OCI-LY7 (cell line): ENCODE measurements at regions not wholly inside any gene's neighbourhood (a gene's known extent, or its start where the extent isn't known, plus 50 kb on each side); places are given as distances from the start of the nearest gene placed in this dataset.

Experiments used
- BruUV-seq: library from RNA; stranded (reverse); fragments of 400-500 nt; replicated peaks from 2 replicates; lab custom pipeline; 2021; lab: Mats Ljungman, UMichigan
- CTCF ChIA-PET: fragments of 300-600 bp; sonication (Branson Sonifier 250); formaldehyde crosslinking; loops from one replicate; lab custom pipeline; 2022; ENCODE audit warnings: antibody characterized with exemption; ENCODE audit not compliant: unreplicated experiment; lab: Charles Lee
- POLR2A ChIA-PET: fragments of 300-600 bp; sonication (Branson Sonifier 250); formaldehyde crosslinking; loops from one replicate; lab custom pipeline; 2022; ENCODE audit warnings: antibody characterized with exemption; lab: Charles Lee
- DNase-seq: peaks from one replicate; pipeline ENCODE4 v3.0.0-alpha.2; 2015; ENCODE audit warnings: low spot score
- H2AFZ ChIP-seq: fragments of 200-600 bp; sonication (generic), shearing (Covaris generic); 2 replicates; pipeline ENCODE4 v1.6.1; 2014; ENCODE audit warnings: mild to moderate bottlenecking, antibody characterized with exemption, low read length, moderate library complexity
- H3K27ac ChIP-seq: fragments of 200-600 bp; sonication (generic); 2 replicates; pipeline ENCODE4 v1.5.1; 2014; ENCODE audit warnings: mixed run types, low read depth, mild to moderate bottlenecking, moderate library complexity, low read length, inconsistent platforms; ENCODE audit not compliant: poor library complexity, severe bottlenecking
- H3K36me3 ChIP-seq: fragments of 200-600 bp; sonication (generic); 2 replicates; pipeline ENCODE4 v1.6.1; 2014; ENCODE audit warnings: mild to moderate bottlenecking, antibody characterized with exemption, low read length, moderate library complexity, mixed read lengths; ENCODE audit not compliant: insufficient read depth
- H3K4me1 ChIP-seq: fragments of 200-600 bp; sonication (generic); 2 replicates; pipeline ENCODE4 v1.5.1; 2014; ENCODE audit warnings: mild to moderate bottlenecking, low read length; ENCODE audit not compliant: insufficient read depth, poor library complexity, severe bottlenecking
- H3K4me2 ChIP-seq: fragments of 200-600 bp; sonication (generic); 2 replicates; pipeline ENCODE4 v1.6.1; 2014; ENCODE audit warnings: mild to moderate bottlenecking, low read length
- H3K4me3 ChIP-seq: fragments of 200-600 bp; sonication (generic); 2 replicates; pipeline ENCODE4 v1.5.1; 2014; ENCODE audit warnings: mild to moderate bottlenecking, low read depth, low read length; ENCODE audit not compliant: poor library complexity, severe bottlenecking
- H3K79me2 ChIP-seq: fragments of 200-600 bp; sonication (generic); 2 replicates; pipeline ENCODE4 v1.6.1; 2016; ENCODE audit warnings: low read depth, mild to moderate bottlenecking, low read length, moderate library complexity, mixed read lengths; ENCODE audit not compliant: insufficient read depth
- H3K9me2 ChIP-seq: fragments of 200-600 bp; sonication (generic); 2 replicates; pipeline ENCODE4 v1.6.1; 2016; ENCODE audit warnings: mild to moderate bottlenecking, low read length, mixed read lengths; ENCODE audit not compliant: insufficient read depth
- H3K9me3 ChIP-seq: fragments of 200-600 bp; sonication (generic); 2 replicates; pipeline ENCODE4 v1.6.1; 2014; ENCODE audit warnings: mild to moderate bottlenecking, mixed run types, low read length, mixed read lengths
- H4K20me1 ChIP-seq: fragments of 200-600 bp; sonication (generic); 2 replicates; pipeline ENCODE4 v1.6.1; 2014; ENCODE audit warnings: mild to moderate bottlenecking, antibody characterized with exemption, low read length, moderate library complexity, mixed read lengths; ENCODE audit not compliant: insufficient read depth
- EZH2phosphoT487 ChIP-seq: fragments of 200-600 bp; sonication (generic); IDR thresholded peaks from 2 replicates; pipeline ENCODE4 v1.6.1; 2018; ENCODE audit warnings: low read depth, borderline replicate concordance, mild to moderate bottlenecking, mixed run types, antibody characterized with exemption, low read length, moderate library complexity, mixed read lengths
- intact Hi-C: fragments of 100-400 bp; cut with micrococcal nuclease; formaldehyde crosslinking; loops from one replicate; pipeline ENCODE4 v1.10.0; 2022; ENCODE audit not compliant: unreplicated experiment
- TF ChIP-seq, protein P1 (sequence below): fragments of 200-600 bp; sonication (generic); conservative IDR thresholded peaks from 2 replicates; pipeline ENCODE4 v1.5.1; 2014; ENCODE audit warnings: mild to moderate bottlenecking, antibody characterized with exemption, low read length, moderate library complexity, mixed read lengths

GRCh38 chr19:30287259-30287658 lies 84.9 kb upstream of the ZNF536 start:
- intact Hi-C loops: no loop called here
- Histone ChIP-seq H3K4me1 (no peaks in the 10 kb centered on the region), H3K4me3 (no peak overlapping the region), H3K4me2 (no peak overlapping the region), H3K9me2 (no peaks in the 10 kb centered on the region), H3K9me3 (no peaks in the 10 kb centered on the region), H3K79me2 (no peaks in the 10 kb centered on the region), H3K27ac (no peak overlapping the region), H3K36me3 (no peaks in the 10 kb centered on the region), H2AFZ (no peak overlapping the region), H4K20me1 (no peaks in the 10 kb centered on the region)
- POLR2A ChIA-PET: interaction anchor here (0.6 kb wide), 1 partner anchor 168 kb away, joined by 5 read pairs; no protein-coding TSS in a partner anchor
- no peak for DNase-seq
- BruUV-seq: no TSS peak
- CTCF ChIA-PET: no interaction called here
- TF ChIP-seq, protein P1, sequence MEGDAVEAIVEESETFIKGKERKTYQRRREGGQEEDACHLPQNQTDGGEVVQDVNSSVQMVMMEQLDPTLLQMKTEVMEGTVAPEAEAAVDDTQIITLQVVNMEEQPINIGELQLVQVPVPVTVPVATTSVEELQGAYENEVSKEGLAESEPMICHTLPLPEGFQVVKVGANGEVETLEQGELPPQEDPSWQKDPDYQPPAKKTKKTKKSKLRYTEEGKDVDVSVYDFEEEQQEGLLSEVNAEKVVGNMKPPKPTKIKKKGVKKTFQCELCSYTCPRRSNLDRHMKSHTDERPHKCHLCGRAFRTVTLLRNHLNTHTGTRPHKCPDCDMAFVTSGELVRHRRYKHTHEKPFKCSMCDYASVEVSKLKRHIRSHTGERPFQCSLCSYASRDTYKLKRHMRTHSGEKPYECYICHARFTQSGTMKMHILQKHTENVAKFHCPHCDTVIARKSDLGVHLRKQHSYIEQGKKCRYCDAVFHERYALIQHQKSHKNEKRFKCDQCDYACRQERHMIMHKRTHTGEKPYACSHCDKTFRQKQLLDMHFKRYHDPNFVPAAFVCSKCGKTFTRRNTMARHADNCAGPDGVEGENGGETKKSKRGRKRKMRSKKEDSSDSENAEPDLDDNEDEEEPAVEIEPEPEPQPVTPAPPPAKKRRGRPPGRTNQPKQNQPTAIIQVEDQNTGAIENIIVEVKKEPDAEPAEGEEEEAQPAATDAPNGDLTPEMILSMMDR: no peak
- TF ChIP-seq EZH2phosphoT487: no peak

GRCh38 chr19:30287973-30288372 lies 84.2 kb upstream of the ZNF536 start:
- DNase-seq: no peak
- Histone ChIP-seq H3K9me3 (no peaks in the 10 kb centered on the region), H3K4me2 (no peak overlapping the region), H2AFZ (no peak overlapping the region), H3K4me1 (no peaks in the 10 kb centered on the region), H3K79me2 (no peaks in the 10 kb centered on the region), H3K9me2 (no peaks in the 10 kb centered on the region), H3K4me3 (no peak overlapping the region), H3K36me3 (no peaks in the 10 kb centered on the region), H4K20me1 (no peaks in the 10 kb centered on the region), H3K27ac (no peak overlapping the region)
- intact Hi-C loops: no loop called here
- ChIA-PET CTCF (no interaction called here), POLR2A (no interaction called here)
- no TSS peak for BruUV-seq
- TF ChIP-seq EZH2phosphoT487: no peak
- TF ChIP-seq, protein P1: no peak

GRCh38 chr19:30288911-30289310 lies 83.3 kb upstream of the ZNF536 start:
- CTCF ChIA-PET: no interaction called here
- H3K9me3 ChIP-seq: no peaks in the 10 kb centered on the region
- intact Hi-C loops: no loop called here
- no peaks in the 10 kb centered on the region for H3K4me1 ChIP-seq
- H3K36me3 ChIP-seq: no peaks in the 10 kb centered on the region
- no peaks in the 10 kb centered on the region for H3K79me2 ChIP-seq
- H3K4me3 ChIP-seq: no peak overlapping the region
- no peaks in the 10 kb centered on the region for H3K9me2 ChIP-seq
- TF ChIP-seq, protein P1: no peak
- no peak for TF ChIP-seq EZH2phosphoT487
- H2AFZ ChIP-seq: no peak overlapping the region
- BruUV-seq: no TSS peak
- H3K27ac ChIP-seq: no peak overlapping the region
- POLR2A ChIA-PET: no interaction called here
- H4K20me1 ChIP-seq: no peaks in the 10 kb centered on the region
- H3K4me2 ChIP-seq: no peak overlapping the region
- no peak for DNase-seq
